HEK293T (cell line): ENCODE measurements at regions not wholly inside any gene's neighbourhood (a gene's known extent, or its start where the extent isn't known, plus 50 kb on each side); places are given as distances from the start of the nearest gene placed in this dataset.

ENCODE experiments used
- CTCF ChIA-PET: fragments of 350-600 bp; formaldehyde crosslinking; extraction: SDS; loops from one replicate; lab custom pipeline; 2021; ENCODE audit warnings: antibody characterized with exemption, inconsistent platforms; lab: Yijun Ruan, JAX
- POLR2A ChIA-PET: fragments of 350-600 bp; formaldehyde crosslinking; extraction: SDS; loops from one replicate; lab custom pipeline; 2020; ENCODE audit warnings: antibody characterized with exemption, inconsistent platforms; lab: Yijun Ruan, JAX
- DNase-seq: peaks from one replicate; pipeline ENCODE4 v3.0.0; 2012; ENCODE audit warnings: mixed read lengths; ENCODE audit errors: extremely low spot score
- ARNT ChIP-seq: fragments of 450-650 bp; IDR thresholded peaks from 2 replicates; pipeline ENCODE4 v1.6.1; 2017; ENCODE audit warnings: mild to moderate bottlenecking
- BHLHE40 ChIP-seq: fragments of 450-650 bp; IDR thresholded peaks from 2 replicates; pipeline ENCODE4 v1.6.1; 2016; ENCODE audit warnings: mild to moderate bottlenecking, moderate library complexity, borderline replicate concordance
- CTBP1 ChIP-seq: fragments of 450-650 bp; IDR thresholded peaks from 2 replicates; pipeline ENCODE4 v1.6.1; 2016; ENCODE audit warnings: borderline replicate concordance
- ELF4 ChIP-seq: fragments of 450-650 bp; IDR thresholded peaks from 2 replicates; pipeline ENCODE4 v1.6.1; 2017; ENCODE audit warnings: antibody characterized with exemption
- FOXA1 ChIP-seq: fragments of 450-650 bp; IDR thresholded peaks from 2 replicates; pipeline ENCODE4 v1.6.1; 2016; ENCODE audit warnings: mild to moderate bottlenecking
- FOXK2 ChIP-seq: fragments of 450-650 bp; IDR thresholded peaks from 2 replicates; pipeline ENCODE4 v1.6.1; 2016; ENCODE audit warnings: mild to moderate bottlenecking
- FOXM1 ChIP-seq: fragments of 450-650 bp; IDR thresholded peaks from 2 replicates; pipeline ENCODE4 v1.6.1; 2017; ENCODE audit warnings: mild to moderate bottlenecking, borderline replicate concordance
- HDGF ChIP-seq: fragments of 450-650 bp; IDR thresholded peaks from 2 replicates; pipeline ENCODE4 v1.6.1; 2017; ENCODE audit warnings: antibody characterized with exemption, borderline replicate concordance
- L3MBTL2 ChIP-seq: fragments of 450-650 bp; conservative IDR thresholded peaks from 2 replicates; pipeline ENCODE4 v1.6.1; 2016; ENCODE audit warnings: mild to moderate bottlenecking
- LEF1 ChIP-seq: fragments of 450-650 bp; IDR thresholded peaks from 2 replicates; pipeline ENCODE4 v1.6.1; 2017; ENCODE audit warnings: mild to moderate bottlenecking, borderline replicate concordance
- NFRKB ChIP-seq: fragments of 450-650 bp; IDR thresholded peaks from 2 replicates; pipeline ENCODE4 v1.6.1; 2016; ENCODE audit warnings: mild to moderate bottlenecking, moderate library complexity
- PKNOX1 ChIP-seq: fragments of 450-650 bp; IDR thresholded peaks from 2 replicates; pipeline ENCODE4 v1.6.1; 2016
- SP1 ChIP-seq: fragments of 450-650 bp; IDR thresholded peaks from 2 replicates; pipeline ENCODE4 v1.6.1; 2017
- SUZ12 ChIP-seq: fragments of 450-650 bp; IDR thresholded peaks from 2 replicates; pipeline ENCODE4 v1.6.1; 2016; ENCODE audit warnings: mild to moderate bottlenecking
- TARDBP ChIP-seq: fragments of 450-650 bp; IDR thresholded peaks from 2 replicates; pipeline ENCODE4 v1.6.1; 2016
- ZNF384 ChIP-seq: fragments of 450-650 bp; IDR thresholded peaks from 2 replicates; pipeline ENCODE4 v1.6.1; 2016

GRCh38 chr7:54701982-54702381 lies 57.0 kb downstream of the SEC61G start:
- POLR2A ChIA-PET, result no interaction called here
- TF ChIP-seq HDGF (no peak), FOXA1 (no peak), CTBP1 (no peak), NFRKB (no peak), ARNT (no peak), TARDBP (no peak), SUZ12 (no peak), SP1 (no peak), ELF4 (no peak), ZNF384 (no peak), L3MBTL2 (no peak), FOXM1 (no peak), LEF1 (no peak), FOXK2 (no peak), PKNOX1 (no peak), BHLHE40 (no peak)
- DNase-seq, result no peak
- CTCF ChIA-PET, result no interaction called here

- no peak for DNase-seq
- no peak for TF ChIP-seq NFRKB
- TF ChIP-seq PKNOX1, result no peak
- no peak for TF ChIP-seq ARNT
- TF ChIP-seq HDGF, result no peak
- ChIA-PET POLR2A (no interaction called here), CTCF (no interaction called here)
Measured at GRCh38 chr7:54699715-54700114, 59.3 kb downstream of the SEC61G start.

GRCh38 chr7:54697659-54698186 lies 61.3 kb downstream of the SEC61G start:
- ChIA-PET POLR2A (no interaction called here), CTCF (no interaction called here)
- DNase-seq, result no peak
- TF ChIP-seq FOXA1, result no peak
- TF ChIP-seq TARDBP, result no peak
- no peak for TF ChIP-seq BHLHE40
- no peak for TF ChIP-seq ZNF384
- no peak for TF ChIP-seq SUZ12
- no peak for TF ChIP-seq SP1
- TF ChIP-seq PKNOX1, result no peak
- no peak for TF ChIP-seq NFRKB
- no peak for TF ChIP-seq LEF1
- TF ChIP-seq ARNT, result no peak
- TF ChIP-seq ELF4, result no peak
- TF ChIP-seq CTBP1, result no peak
- no peak for TF ChIP-seq FOXK2
- TF ChIP-seq L3MBTL2, result no peak
- TF ChIP-seq FOXM1, result no peak
- TF ChIP-seq HDGF, result no peak

GRCh38 chr7:54690892-54691291 lies 68.1 kb downstream of the SEC61G start:
- POLR2A ChIA-PET, result no interaction called here
- no peak for DNase-seq
- CTCF ChIA-PET, result no interaction called here
- no peak for TF ChIP-seq BHLHE40
- no peak for TF ChIP-seq L3MBTL2
- TF ChIP-seq SP1, result no peak
- TF ChIP-seq FOXK2, result no peak
- no peak for TF ChIP-seq NFRKB
- TF ChIP-seq FOXM1, result no peak
- TF ChIP-seq HDGF, result no peak
- TF ChIP-seq ZNF384, result no peak
- no peak for TF ChIP-seq TARDBP
- TF ChIP-seq FOXA1, result no peak
- TF ChIP-seq ELF4, result no peak
- TF ChIP-seq LEF1, result no peak
- no peak for TF ChIP-seq CTBP1
- TF ChIP-seq PKNOX1, result no peak
- no peak for TF ChIP-seq SUZ12
- TF ChIP-seq ARNT, result no peak

- TF ChIP-seq TARDBP (no peak), SUZ12 (no peak), ELF4 (no peak), ARNT (no peak), BHLHE40 (no peak), CTBP1 (no peak), FOXA1 (no peak), L3MBTL2 (no peak), PKNOX1 (no peak), LEF1 (no peak), FOXK2 (no peak)
- CTCF ChIA-PET, result no interaction called here
- no peak for DNase-seq
- POLR2A ChIA-PET, result no interaction called here
Measured at GRCh38 chr7:54690050-54690443, 69.0 kb downstream of the SEC61G start.
